H9 (cell line): ENCODE measurements at regions not wholly inside any gene's neighbourhood (a gene's known extent, or its start where the extent isn't known, plus 50 kb on each side); places are given as distances from the start of the nearest gene placed in this dataset.

Experiments used
- DNase-seq: peaks from one replicate; pipeline ENCODE4 v3.0.0-alpha.2; 2017
- H2AFZ ChIP-seq: one replicate; pipeline ENCODE4 v1.6.1; 2013; ENCODE audit warnings: mild to moderate bottlenecking, low read length, control low read depth, moderate library complexity
- H2AK5ac ChIP-seq: 2 replicates; pipeline ENCODE4 v1.6.1; 2013; ENCODE audit warnings: low read length, control low read depth, mixed read lengths; ENCODE audit not compliant: insufficient read length
- H2BK120ac ChIP-seq: one replicate; pipeline ENCODE4 v1.6.1; 2013; ENCODE audit warnings: low read depth, mild to moderate bottlenecking, low read length, control low read depth, inconsistent platforms; ENCODE audit not compliant: poor library complexity, severe bottlenecking
- H2BK12ac ChIP-seq: 2 replicates; pipeline ENCODE4 v1.6.1; 2013; ENCODE audit warnings: low read length, control low read depth, mixed read lengths, low read depth; ENCODE audit not compliant: insufficient read length
- H2BK15ac ChIP-seq: 2 replicates; pipeline ENCODE4 v1.6.1; 2013; ENCODE audit warnings: low read depth, low read length, control low read depth
- H2BK20ac ChIP-seq: one replicate; pipeline ENCODE4 v1.6.1; 2013; ENCODE audit warnings: low read depth, mild to moderate bottlenecking, low read length, control low read depth, inconsistent platforms; ENCODE audit not compliant: poor library complexity, severe bottlenecking
- H2BK5ac ChIP-seq: 2 replicates; pipeline ENCODE4 v1.6.1; 2013; ENCODE audit warnings: low read length, control low read depth, mixed read lengths; ENCODE audit not compliant: insufficient read length
- H3K14ac ChIP-seq: 2 replicates; pipeline ENCODE4 v1.6.1; 2013; ENCODE audit warnings: low read length, control low read depth; ENCODE audit not compliant: insufficient read depth
- H3K18ac ChIP-seq: 2 replicates; pipeline ENCODE4 v1.6.1; 2013; ENCODE audit warnings: low read depth, mild to moderate bottlenecking, mixed read lengths, low read length, control low read depth; ENCODE audit not compliant: insufficient read length
- H3K23ac ChIP-seq: 2 replicates; pipeline ENCODE4 v1.6.1; 2013; ENCODE audit warnings: low read length, control low read depth, mixed read lengths, low read depth; ENCODE audit not compliant: insufficient read length
- H3K23me2 ChIP-seq: 2 replicates; pipeline ENCODE4 v1.6.1; 2013; ENCODE audit warnings: low read depth, mild to moderate bottlenecking, mixed read lengths, low read length, control low read depth; ENCODE audit not compliant: insufficient read length, poor library complexity, severe bottlenecking
- H3K27ac ChIP-seq: 2 replicates; pipeline ENCODE4 v1.5.1; 2013; ENCODE audit warnings: low read length, control low read depth, mixed read lengths, low read depth; ENCODE audit not compliant: insufficient read length
- H3K27me3 ChIP-seq: 2 replicates; pipeline ENCODE4 v1.6.1; 2013; ENCODE audit warnings: low read length, control low read depth, inconsistent platforms; ENCODE audit not compliant: insufficient read depth
- H3K4ac ChIP-seq: 2 replicates; pipeline ENCODE4 v1.6.1; 2013; ENCODE audit warnings: low read depth, mild to moderate bottlenecking, control low read depth, inconsistent platforms, low read length, moderate library complexity
- H3K4me1 ChIP-seq: 2 replicates; pipeline ENCODE4 v1.6.1; 2013; ENCODE audit warnings: low read length, control low read depth, inconsistent platforms; ENCODE audit not compliant: insufficient read depth
- H3K4me2 ChIP-seq: 2 replicates; pipeline ENCODE4 v1.6.1; 2013; ENCODE audit warnings: low read length, control low read depth, mixed read lengths; ENCODE audit not compliant: insufficient read length, insufficient read depth
- H3K56ac ChIP-seq: 2 replicates; pipeline ENCODE4 v1.6.1; 2013; ENCODE audit warnings: low read depth, mild to moderate bottlenecking, mixed read lengths, low read length, control low read depth; ENCODE audit not compliant: insufficient read length
- H3K79me1 ChIP-seq: 2 replicates; pipeline ENCODE4 v1.6.1; 2013; ENCODE audit warnings: low read depth, mild to moderate bottlenecking, moderate library complexity, low read length, control low read depth, inconsistent platforms; ENCODE audit not compliant: insufficient read depth, poor library complexity, severe bottlenecking
- H3K79me2 ChIP-seq: 2 replicates; pipeline ENCODE4 v1.6.1; 2013; ENCODE audit warnings: low read length, control low read depth, inconsistent platforms; ENCODE audit not compliant: insufficient read depth
- H3K9ac ChIP-seq: 2 replicates; pipeline ENCODE4 v1.6.1; 2013; ENCODE audit warnings: low read length, control low read depth, mixed read lengths; ENCODE audit not compliant: insufficient read length; ENCODE audit errors: extremely low read depth
- H3K9me3 ChIP-seq: one replicate; pipeline ENCODE4 v1.6.1; 2013; ENCODE audit warnings: low read depth, low read length, inconsistent platforms; ENCODE audit not compliant: control insufficient read depth
- H3T11ph ChIP-seq: one replicate; pipeline ENCODE4 v1.6.1; 2013; ENCODE audit warnings: mild to moderate bottlenecking, low read length, control low read depth, inconsistent platforms
- H4K20me1 ChIP-seq: one replicate; pipeline ENCODE4 v1.6.1; 2013; ENCODE audit not compliant: control insufficient read depth, insufficient read length, insufficient read depth
- H4K5ac ChIP-seq: 2 replicates; pipeline ENCODE4 v1.6.1; 2013; ENCODE audit warnings: low read depth, mild to moderate bottlenecking, mixed read lengths, low read length, control low read depth; ENCODE audit not compliant: insufficient read length
- H4K8ac ChIP-seq: replicated peaks from 2 replicates; pipeline ENCODE4 v1.6.1; 2013; ENCODE audit warnings: low read length, control low read depth, mixed read lengths, low read depth; ENCODE audit not compliant: insufficient read length
- H4K91ac ChIP-seq: 2 replicates; pipeline ENCODE4 v1.6.1; 2013; ENCODE audit warnings: low read depth, mild to moderate bottlenecking, moderate library complexity, mixed read lengths, low read length, control low read depth; ENCODE audit not compliant: insufficient read length
- H3K27ac Mint-ChIP-seq, 3 experiments: 2 replicates in 2 of 3; 3 replicates in 1 of 3; pipeline ENCODE4 v1.8.0; 2020 to 2021; ENCODE audit warnings: mixed read lengths in 3 of 3, mild to moderate bottlenecking in 1 of 3, moderate library complexity in 1 of 3
- H3K27me3 Mint-ChIP-seq: 2 replicates; pipeline ENCODE4 v1.8.0; 2021; ENCODE audit warnings: low read depth, mild to moderate bottlenecking, moderate library complexity, mixed read lengths
- H3K36me3 Mint-ChIP-seq, 3 experiments: 2 replicates in 2 of 3; 3 replicates in 1 of 3; pipeline ENCODE4 v1.8.0; 2020 to 2021; ENCODE audit warnings: low read depth in 3 of 3, mixed read lengths in 3 of 3; ENCODE audit not compliant: insufficient read depth in 1 of 3
- H3K4me1 Mint-ChIP-seq, 2 experiments: 2 replicates each; pipeline ENCODE4 v1.8.0; 2020; ENCODE audit warnings: mixed read lengths in 2 of 2
- H3K4me3 Mint-ChIP-seq, 2 experiments: 2 replicates in 1 of 2; 3 replicates in 1 of 2; pipeline ENCODE4 v1.8.0; 2020 to 2021; ENCODE audit warnings: mild to moderate bottlenecking in 2 of 2, mixed read lengths in 2 of 2, moderate library complexity in 1 of 2
- H3K9me3 Mint-ChIP-seq, 2 experiments: 2 replicates in 1 of 2; 3 replicates in 1 of 2; pipeline ENCODE4 v1.8.0; 2020; ENCODE audit warnings: mild to moderate bottlenecking in 2 of 2, mixed read lengths in 2 of 2, moderate library complexity in 1 of 2
- CTCF ChIP-seq: fragments of 200-600 bp; sonication (generic); conservative IDR thresholded peaks from 3 replicates; pipeline ENCODE4 v1.8.0; 2021; ENCODE audit warnings: antibody characterized with exemption, mild to moderate bottlenecking
- WGBS: extraction: QIAGEN DNeasy Blood & Tissue Kit; methylation state at CpG from one replicate; pipeline ENCODE4 v1.1.7; 2013; ENCODE audit warnings: missing lambda C conversion rate, low lambda C conversion rate, mixed read lengths; ENCODE audit not compliant: insufficient read length; ENCODE audit errors: extremely low coverage; 5-methylcytosine and 5-hydroxymethylcytosine counted together

- H3K9me3 ChIP-seq = no peaks in the 10 kb centered on the region
- H3K14ac ChIP-seq = no peak overlapping the region
- H2AFZ ChIP-seq = no peak overlapping the region
- H3K4ac ChIP-seq = no peak overlapping the region
- H3K79me1 ChIP-seq = no peaks in the 10 kb centered on the region
- Mint-ChIP-seq H3K27me3 (peaks cover 3% of the 10 kb centered on the region), H3K4me1 (peaks cover 12 to 13% of the 10 kb centered on the region in 2 experiments), H3K27ac (no peak overlapping the region), H3K36me3 (no peaks in the 10 kb centered on the region), H3K4me3 (no peak overlapping the region), H3K9me3 (no peaks in the 10 kb centered on the region)
- TF ChIP-seq CTCF = no peak
- no peak overlapping the region for H3K4me2 ChIP-seq
- H3K79me2 ChIP-seq = no peaks in the 10 kb centered on the region
- no peak overlapping the region for H2AK5ac ChIP-seq
- H3K23me2 ChIP-seq = no peaks in the 10 kb centered on the region
- no peaks in the 10 kb centered on the region for H3K4me1 ChIP-seq
- H2BK5ac ChIP-seq = no peak overlapping the region
- WGBS = no CpG with 5 or more reads among the region's 5 CpGs
- no peak overlapping the region for H4K91ac ChIP-seq
- H3K23ac ChIP-seq = no peak overlapping the region
- no peak overlapping the region for H3K9ac ChIP-seq
- H3K56ac ChIP-seq = no peak overlapping the region
- no peak overlapping the region for H4K5ac ChIP-seq
- H3T11ph ChIP-seq = no peak overlapping the region
- H2BK15ac ChIP-seq = no peak overlapping the region
- H2BK20ac ChIP-seq = no peak overlapping the region
- H4K8ac ChIP-seq = no peak overlapping the region
- no peaks in the 10 kb centered on the region for H3K27me3 ChIP-seq
- H2BK12ac ChIP-seq = no peak overlapping the region
- no peak overlapping the region for H3K27ac ChIP-seq
- no peaks in the 10 kb centered on the region for H4K20me1 ChIP-seq
- H2BK120ac ChIP-seq = no peak overlapping the region
- no peak for DNase-seq
- no peak overlapping the region for H3K18ac ChIP-seq
Observed at GRCh38 chr18:70459731-70460130, 170.9 kb downstream of the SOCS6 start.
